ENCODE measurements at regions not wholly inside any gene's neighbourhood (a gene's known extent, or its start where the extent isn't known, plus 50 kb on each side); places are given as distances from the start of the nearest gene placed in this dataset.

GRCh38 chr10:2744547-2745200, 322.7 kb upstream of the PFKP start:
- TF ChIP-seq FOXK2 (IDR thresholded peaks at IDR 0.05) (no peak), SP1 (IDR thresholded peaks at IDR 0.05) (no peak), HDGF (IDR thresholded peaks at IDR 0.05; ENCODE audit: borderline replicate concordance) (no peak), FOXM1 (IDR thresholded peaks at IDR 0.05; ENCODE audit: borderline replicate concordance) (no peak), L3MBTL2 (conservative IDR thresholded peaks at IDR 0.05) (no peak), NFRKB (IDR thresholded peaks at IDR 0.05) (no peak), BHLHE40 (IDR thresholded peaks at IDR 0.05; ENCODE audit: borderline replicate concordance) (no peak), PKNOX1 (IDR thresholded peaks at IDR 0.05) (no peak)
